ENCODE measurements at regions not wholly inside any gene's neighbourhood (a gene's known extent, or its start where the extent isn't known, plus 50 kb on each side); places are given as distances from the start of the nearest gene placed in this dataset.

- TF ChIP-seq POLR2AphosphoS5 (IDR thresholded peaks at IDR 0.05; ENCODE audit: borderline replicate concordance, low read depth, low read length) = no peak
- TF ChIP-seq EZH2 (IDR thresholded peaks at IDR 0.05) = no peak
These were observed 267.9 kb downstream of the CBLN1 start for GRCh38 chr16:49013727-49014080.
